NCI-H82 treated with DMSO at 0.1 percent for 48 hours (cell line): ENCODE measurements at regions not wholly inside any gene's neighbourhood (a gene's known extent, or its start where the extent isn't known, plus 50 kb on each side); places are given as distances from the start of the nearest gene placed in this dataset.
A peak's percentile ranks its signal among the peaks of the same experiment; 100 is the strongest.
"Not testable (repeated sequence)": the region's sequence is repeated elsewhere in the genome, so short reads cannot be mapped to it uniquely, and the experiment has no call there.

ENCODE experiments used
- DNase-seq: peaks from one replicate; lab custom pipeline; 2025; ENCODE audit not compliant: unreplicated experiment; lab: John Stamatoyannopoulos, UW

GRCh38 chr1:80401757-80402156 lies 1395.2 kb upstream of the ADGRL4 start:
- DNase-seq: no peak

GRCh38 chr1:80392529-80392928 lies 1386.0 kb upstream of the ADGRL4 start:
- DNase-seq: no peak

GRCh38 chr1:80385650-80386049 lies 1379.1 kb upstream of the ADGRL4 start:
- DNase-seq: no peak

- peak; percentile 39 for DNase-seq
Measured at GRCh38 chr1:80384959-80385358, 1378.4 kb upstream of the ADGRL4 start.

GRCh38 chr1:80384083-80384830 lies 1377.7 kb upstream of the ADGRL4 start:
- no peak for DNase-seq

- no peak for DNase-seq
Measured at GRCh38 chr1:80375662-80376061, 1369.1 kb upstream of the ADGRL4 start.

GRCh38 chr1:80375109-80375508 lies 1368.6 kb upstream of the ADGRL4 start:
- DNase-seq: no peak

- no peak for DNase-seq
Measured at GRCh38 chr1:80369780-80370179, 1363.2 kb upstream of the ADGRL4 start.

- DNase-seq: no peak
Measured at GRCh38 chr1:80367058-80367457, 1360.5 kb upstream of the ADGRL4 start.

GRCh38 chr1:80365359-80366021 lies 1359.0 kb upstream of the ADGRL4 start:
- no peak for DNase-seq

- no peak for DNase-seq
Measured at GRCh38 chr1:80363689-80364475, 1357.4 kb upstream of the ADGRL4 start.

GRCh38 chr1:80359666-80360065 lies 1353.1 kb upstream of the ADGRL4 start:
- DNase-seq: no peak

GRCh38 chr1:80349218-80349617 lies 1342.7 kb upstream of the ADGRL4 start:
- DNase-seq: no peak

- DNase-seq: no peak
Measured at GRCh38 chr1:80341021-80341420, 1334.5 kb upstream of the ADGRL4 start.

GRCh38 chr1:80318108-80318507 lies 1311.6 kb upstream of the ADGRL4 start:
- DNase-seq: no peak

- no peak for DNase-seq
Measured at GRCh38 chr1:80310703-80311245, 1304.2 kb upstream of the ADGRL4 start.

GRCh38 chr1:80305466-80305865 lies 1298.9 kb upstream of the ADGRL4 start:
- DNase-seq: no peak

- no peak for DNase-seq
Measured at GRCh38 chr1:80293818-80294217, 1287.3 kb upstream of the ADGRL4 start.

GRCh38 chr1:80288750-80289149 lies 1282.2 kb upstream of the ADGRL4 start:
- not testable (repeated sequence) for DNase-seq

- no peak for DNase-seq
Measured at GRCh38 chr1:80282536-80282935, 1276.0 kb upstream of the ADGRL4 start.

- no peak for DNase-seq
Measured at GRCh38 chr1:80278936-80279335, 1272.4 kb upstream of the ADGRL4 start.

GRCh38 chr1:80274256-80274655 lies 1267.7 kb upstream of the ADGRL4 start:
- DNase-seq: no peak
